WTC11 (cell line): ENCODE measurements at regions not wholly inside any gene's neighbourhood (a gene's known extent, or its start where the extent isn't known, plus 50 kb on each side); places are given as distances from the start of the nearest gene placed in this dataset.
"Not testable (repeated sequence)": the region's sequence is repeated elsewhere in the genome, so short reads cannot be mapped to it uniquely, and the experiment has no call there.

Experiments used
- ATAC-seq: fragments of 200-7000 bp; cut with Tn5 transposase; 2 replicates; pipeline ENCODE4 v1.10.0; 2021; ENCODE audit warnings: mild to moderate bottlenecking, moderate library complexity
- CTCF ChIA-PET: fragments of 300-600 bp; sonication (Branson Sonifier 250); formaldehyde crosslinking; loops from one replicate; lab custom pipeline; 2021; ENCODE audit warnings: antibody characterized with exemption; lab: Charles Lee
- POLR2A ChIA-PET: fragments of 350-600 bp; sonication (Branson Sonifier 250); formaldehyde crosslinking; loops from one replicate; lab custom pipeline; 2021; ENCODE audit warnings: antibody characterized with exemption; lab: Charles Lee
- DNase-seq: peaks from one replicate; pipeline ENCODE4 v3.0.0; 2021; ENCODE audit warnings: low spot score
- H3K27ac Mint-ChIP-seq: 2 replicates; pipeline ENCODE4 v1.8.0; 2021; ENCODE audit warnings: mixed read lengths
- H3K27me3 Mint-ChIP-seq: 2 replicates; pipeline ENCODE4 v1.8.0; 2021; ENCODE audit warnings: low read depth, mild to moderate bottlenecking, moderate library complexity, mixed read lengths
- H3K36me3 Mint-ChIP-seq: 2 replicates; pipeline ENCODE4 v1.8.0; 2021; ENCODE audit warnings: mixed read lengths
- H3K4me1 Mint-ChIP-seq: 2 replicates; pipeline ENCODE4 v1.8.0; 2022; ENCODE audit warnings: mixed read lengths
- H3K4me3 Mint-ChIP-seq: 2 replicates; pipeline ENCODE4 v1.8.0; 2021; ENCODE audit warnings: mild to moderate bottlenecking, moderate library complexity, mixed read lengths
- H3K9me3 Mint-ChIP-seq: 2 replicates; pipeline ENCODE4 v1.8.0; 2021; ENCODE audit warnings: mixed read lengths
- ATF1 ChIP-seq: sonication (generic); formaldehyde crosslinking; IDR thresholded peaks from 2 replicates; pipeline ENCODE4 v1.8.1; 2023; ENCODE audit warnings: mild to moderate bottlenecking, moderate library complexity, missing genetic modification reagents
- CBFB ChIP-seq: sonication (generic); formaldehyde crosslinking; IDR thresholded peaks from 2 replicates; pipeline ENCODE4 v1.8.1; 2022; ENCODE audit warnings: mild to moderate bottlenecking, low read depth, missing genetic modification reagents
- ELF4 ChIP-seq: sonication (generic); formaldehyde crosslinking; IDR thresholded peaks from 2 replicates; pipeline ENCODE4 v1.8.1; 2022; ENCODE audit warnings: low read depth, mild to moderate bottlenecking, moderate library complexity, missing genetic modification reagents
- FOXK1 ChIP-seq: sonication (generic); formaldehyde crosslinking; IDR thresholded peaks from 2 replicates; pipeline ENCODE4 v1.8.0; 2022; ENCODE audit warnings: mild to moderate bottlenecking, moderate library complexity, missing genetic modification reagents
- HMGA2 ChIP-seq: fragments of 250-450 bp; sonication (Bioruptor Pico); IDR thresholded peaks from 2 replicates; pipeline ENCODE4 v1.4.0; 2021; ENCODE audit warnings: mild to moderate bottlenecking, moderate library complexity
- JAZF1 ChIP-seq: fragments of 250-450 bp; sonication (Bioruptor Pico); IDR thresholded peaks from 2 replicates; pipeline ENCODE4 v1.9.0; 2021; ENCODE audit warnings: moderate library complexity, mild to moderate bottlenecking, inconsistent platforms
- JUN ChIP-seq: sonication (generic); formaldehyde crosslinking; IDR thresholded peaks from 2 replicates; pipeline ENCODE4 v1.8.0; 2023; ENCODE audit warnings: mild to moderate bottlenecking, missing genetic modification reagents
- MYBL2 ChIP-seq: sonication (generic); formaldehyde crosslinking; IDR thresholded peaks from 2 replicates; pipeline ENCODE4 v1.8.1; 2023; ENCODE audit warnings: mild to moderate bottlenecking, moderate library complexity, missing genetic modification reagents
- NR1H2 ChIP-seq: sonication (generic); formaldehyde crosslinking; IDR thresholded peaks from 2 replicates; pipeline ENCODE4 v1.9.0; 2021; ENCODE audit warnings: mild to moderate bottlenecking, moderate library complexity, missing genetic modification reagents
- PRDM15 ChIP-seq: sonication (generic); formaldehyde crosslinking; IDR thresholded peaks from 2 replicates; pipeline ENCODE4 v1.8.0; 2022; ENCODE audit warnings: missing genetic modification reagents
- SMAD3 ChIP-seq: sonication (generic); formaldehyde crosslinking; IDR thresholded peaks from 2 replicates; pipeline ENCODE4 v1.8.0; 2022; ENCODE audit warnings: missing genetic modification reagents, mild to moderate bottlenecking, borderline replicate concordance
- SOX15 ChIP-seq: fragments of 250-450 bp; sonication (Bioruptor Pico); IDR thresholded peaks from 2 replicates; pipeline ENCODE4 v1.9.0; 2021; ENCODE audit warnings: mild to moderate bottlenecking
- SP1 ChIP-seq: sonication (generic); formaldehyde crosslinking; conservative IDR thresholded peaks from 2 replicates; pipeline ENCODE4 v1.8.1; 2022; ENCODE audit warnings: missing genetic modification reagents
- ZBTB21 ChIP-seq: sonication (generic); formaldehyde crosslinking; IDR thresholded peaks from 2 replicates; pipeline ENCODE4 v1.8.1; 2023; ENCODE audit warnings: mild to moderate bottlenecking, missing genetic modification reagents, borderline replicate concordance
- TF ChIP-seq, protein P1 (sequence below): sonication (generic); formaldehyde crosslinking; IDR thresholded peaks from 2 replicates; pipeline ENCODE4 v1.8.1; 2022; ENCODE audit warnings: mild to moderate bottlenecking, moderate library complexity, missing genetic modification reagents
- TF ChIP-seq, protein P2 (sequence below): fragments of 250-450 bp; sonication (Bioruptor Pico); IDR thresholded peaks from 2 replicates; pipeline ENCODE4 v2.1.2; 2022; ENCODE audit warnings: mild to moderate bottlenecking, moderate library complexity

- DNase-seq (no peak), ATAC-seq (no peak)
- no peak overlapping the region for H3K27ac Mint-ChIP-seq
- no peaks in the 10 kb centered on the region; the same call in 1 of the 2 replicates for H3K36me3 Mint-ChIP-seq
- H3K4me1 Mint-ChIP-seq: peaks cover 19% of the 10 kb centered on the region
- no peak for TF ChIP-seq JUN
- TF ChIP-seq PRDM15 (CRISPR knock-in tag): no peak
- no peak for TF ChIP-seq ATF1 (CRISPR knock-in tag)
- no peak overlapping the region for H3K4me3 Mint-ChIP-seq
- H3K9me3 Mint-ChIP-seq: no peaks in the 10 kb centered on the region
- CTCF ChIA-PET: interaction anchor here (0.6 to 1.2 kb wide), 2 partner anchors 45 to 250 kb away, joined by 3 read pairs; no protein-coding TSS in a partner anchor
- no peaks in the 10 kb centered on the region for H3K27me3 Mint-ChIP-seq
- POLR2A ChIA-PET: no interaction called here
Observed at GRCh38 chr9:752201-752600, 89.3 kb upstream of the DMRT1 start.

DNA sequence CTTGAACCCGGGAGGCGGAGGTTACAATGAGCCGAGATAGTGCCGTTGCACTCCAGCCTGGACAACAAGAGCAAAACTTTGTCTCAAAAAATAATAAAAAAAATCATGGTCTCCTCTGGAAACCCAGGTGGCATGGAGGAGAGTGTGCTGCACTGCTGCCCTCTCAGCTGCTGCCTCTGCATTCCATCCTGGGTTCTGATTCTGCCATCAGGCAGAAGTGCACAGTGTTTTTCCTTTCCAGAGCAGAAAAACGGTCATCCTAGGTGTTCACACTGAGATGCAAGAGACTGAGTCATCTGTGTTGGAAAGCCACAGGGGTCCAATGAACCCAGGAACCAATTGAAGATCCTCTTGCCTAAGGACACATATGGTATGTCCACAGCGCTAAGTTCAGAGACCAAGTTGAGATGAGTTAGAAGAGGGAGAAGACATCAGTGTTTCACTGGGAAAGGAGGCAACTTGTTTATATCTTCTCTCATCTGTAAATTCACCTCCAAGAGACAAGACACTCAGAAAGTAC, 88.8 kb upstream of the DMRT1 start:
- peaks cover 22% of the 10 kb centered on the region for H3K4me1 Mint-ChIP-seq
- no peak overlapping the region for H3K4me3 Mint-ChIP-seq
- no peaks in the 10 kb centered on the region for H3K9me3 Mint-ChIP-seq
- no peak for DNase-seq
- H3K27ac Mint-ChIP-seq: no peak overlapping the region
- no peak for TF ChIP-seq ATF1 (CRISPR knock-in tag)
- TF ChIP-seq ELF4: no peak
- TF ChIP-seq, protein P1, sequence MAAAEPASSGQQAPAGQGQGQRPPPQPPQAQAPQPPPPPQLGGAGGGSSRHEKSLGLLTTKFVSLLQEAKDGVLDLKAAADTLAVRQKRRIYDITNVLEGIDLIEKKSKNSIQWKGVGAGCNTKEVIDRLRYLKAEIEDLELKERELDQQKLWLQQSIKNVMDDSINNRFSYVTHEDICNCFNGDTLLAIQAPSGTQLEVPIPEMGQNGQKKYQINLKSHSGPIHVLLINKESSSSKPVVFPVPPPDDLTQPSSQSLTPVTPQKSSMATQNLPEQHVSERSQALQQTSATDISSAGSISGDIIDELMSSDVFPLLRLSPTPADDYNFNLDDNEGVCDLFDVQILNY (CRISPR knock-in tag): no peak
- no peak for TF ChIP-seq JAZF1 (CRISPR knock-in tag)
- TF ChIP-seq, protein P2, sequence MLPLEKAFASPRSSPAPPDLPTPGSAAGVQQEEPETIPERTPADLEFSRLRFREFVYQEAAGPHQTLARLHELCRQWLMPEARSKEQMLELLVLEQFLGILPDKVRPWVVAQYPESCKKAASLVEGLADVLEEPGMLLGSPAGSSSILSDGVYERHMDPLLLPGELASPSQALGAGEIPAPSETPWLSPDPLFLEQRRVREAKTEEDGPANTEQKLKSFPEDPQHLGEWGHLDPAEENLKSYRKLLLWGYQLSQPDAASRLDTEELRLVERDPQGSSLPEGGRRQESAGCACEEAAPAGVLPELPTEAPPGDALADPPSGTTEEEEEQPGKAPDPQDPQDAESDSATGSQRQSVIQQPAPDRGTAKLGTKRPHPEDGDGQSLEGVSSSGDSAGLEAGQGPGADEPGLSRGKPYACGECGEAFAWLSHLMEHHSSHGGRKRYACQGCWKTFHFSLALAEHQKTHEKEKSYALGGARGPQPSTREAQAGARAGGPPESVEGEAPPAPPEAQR: no peak
- TF ChIP-seq HMGA2 (CRISPR knock-in tag): no peak
- H3K36me3 Mint-ChIP-seq: no peaks in the 10 kb centered on the region; the same call in 1 of the 2 replicates
- ChIA-PET CTCF (interaction anchor here (0.6 kb wide), 1 partner anchor 250 kb away, joined by 3 read pairs; no protein-coding TSS in a partner anchor), POLR2A (no interaction called here)
- ATAC-seq: no peak
- H3K27me3 Mint-ChIP-seq: no peaks in the 10 kb centered on the region

- H3K4me3 Mint-ChIP-seq, H3K27me3 Mint-ChIP-seq, DNase-seq, H3K27ac Mint-ChIP-seq, H3K36me3 Mint-ChIP-seq, H3K9me3 Mint-ChIP-seq, ATAC-seq, CTCF ChIA-PET, POLR2A ChIA-PET: not testable (repeated sequence)
- H3K4me1 Mint-ChIP-seq: peaks cover 22% of the 10 kb centered on the region
Observed at GRCh38 chr9:753734-754133, 87.8 kb upstream of the DMRT1 start.

DNA sequence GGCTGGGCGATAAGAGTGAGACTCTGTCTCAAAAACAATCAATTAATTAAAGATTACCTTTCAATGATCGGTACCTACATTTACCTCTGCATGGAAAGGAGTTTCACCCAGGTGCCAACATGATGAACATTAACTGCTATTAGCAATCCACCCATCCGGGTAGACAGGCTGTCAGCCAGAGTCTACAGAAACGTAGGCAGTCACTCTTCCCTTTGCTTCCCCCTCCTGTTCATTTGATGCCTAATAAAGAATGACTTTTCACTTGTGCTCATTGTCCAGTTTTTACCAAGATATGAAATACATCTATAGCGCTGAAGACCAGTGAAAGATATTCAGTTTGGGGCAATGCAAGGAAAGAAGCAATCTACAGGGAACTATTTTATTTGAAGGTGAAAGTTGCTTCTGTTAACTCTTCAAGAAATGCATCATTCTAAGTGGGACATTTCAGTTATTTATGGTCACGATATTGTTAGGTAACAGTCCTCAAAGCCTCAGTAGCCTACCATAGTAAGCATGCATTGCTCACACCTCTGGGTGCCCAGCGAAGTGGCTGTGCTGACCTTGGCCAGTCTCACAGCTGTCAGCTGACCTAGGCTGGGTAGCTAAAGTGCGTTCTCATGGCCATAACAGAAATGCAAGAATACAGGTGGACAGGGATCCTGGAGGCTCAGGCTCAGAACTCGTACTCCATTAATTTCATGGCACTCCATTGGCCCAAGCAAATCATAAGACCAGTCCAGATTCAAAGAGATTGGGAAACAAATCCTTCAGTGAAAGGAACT, 87.2 kb upstream of the DMRT1 start:
- ChIA-PET POLR2A (interaction anchor here (0.6 kb wide), 1 partner anchor 71 kb away, joined by 3 read pairs; no protein-coding TSS in a partner anchor), CTCF (interaction anchor here (0.6 to 2.2 kb wide), 3 partner anchors 10 to 398 kb away, joined by 3 to 5 read pairs (median 4); no protein-coding TSS in a partner anchor)
- Mint-ChIP-seq H3K36me3 (no peaks in the 10 kb centered on the region; the same call in 1 of the 2 replicates), H3K27me3 (no peaks in the 10 kb centered on the region), H3K4me3 (no peak overlapping the region), H3K27ac (no peak overlapping the region), H3K4me1 (peaks cover 22% of the 10 kb centered on the region), H3K9me3 (no peaks in the 10 kb centered on the region)
- no peak for ATAC-seq
- DNase-seq: no peak
- no peak for TF ChIP-seq PRDM15 (CRISPR knock-in tag)
- no peak for TF ChIP-seq NR1H2 (CRISPR knock-in tag)
- no peak for TF ChIP-seq ZBTB21 (CRISPR knock-in tag)
- TF ChIP-seq SMAD3 (CRISPR knock-in tag): no peak
- no peak for TF ChIP-seq SP1 (CRISPR knock-in tag)
- TF ChIP-seq MYBL2 (CRISPR knock-in tag): no peak
- no peak for TF ChIP-seq SOX15 (CRISPR knock-in tag)
- no peak for TF ChIP-seq CBFB
- TF ChIP-seq FOXK1 (CRISPR knock-in tag): no peak
